GM12864 (cell line): ENCODE measurements at regions not wholly inside any gene's neighbourhood (a gene's known extent, or its start where the extent isn't known, plus 50 kb on each side); places are given as distances from the start of the nearest gene placed in this dataset.

ENCODE experiments used
- DNase-seq: peaks from one replicate; pipeline ENCODE4 v3.0.0-alpha.2; 2011; ENCODE audit warnings: low read depth
- H3K4me3 ChIP-seq: 2 replicates; pipeline ENCODE4 v1.5.1; 2011; ENCODE audit warnings: mild to moderate bottlenecking, low read depth, low read length, control low read depth
- CTCF ChIP-seq: IDR thresholded peaks from 2 replicates; pipeline ENCODE4 v1.5.1; 2011; ENCODE audit warnings: low read depth, mild to moderate bottlenecking, moderate library complexity, low read length, control low read depth, inconsistent platforms; ENCODE audit errors: missing control alignments

GRCh38 chr9:28699632-28700031 is 1126.4 kb upstream of the C9orf72 start:
- H3K4me3 ChIP-seq: no peak overlapping the region
- no peak for DNase-seq
- TF ChIP-seq CTCF: no peak

- DNase-seq: no peak
- H3K4me3 ChIP-seq: no peak overlapping the region
- TF ChIP-seq CTCF: no peak
Observed at GRCh38 chr9:28707616-28708015, 1134.3 kb upstream of the C9orf72 start.

GRCh38 chr9:28714188-28714587 is 1140.9 kb upstream of the C9orf72 start:
- no peak overlapping the region for H3K4me3 ChIP-seq
- DNase-seq: no peak
- no peak for TF ChIP-seq CTCF

- TF ChIP-seq CTCF: no peak
- no peak overlapping the region for H3K4me3 ChIP-seq
- no peak for DNase-seq
Observed at GRCh38 chr9:28718226-28718625, 1144.9 kb upstream of the C9orf72 start.

- no peak overlapping the region for H3K4me3 ChIP-seq
- DNase-seq: no peak
- no peak for TF ChIP-seq CTCF
Observed at GRCh38 chr9:28720746-28721145, 1147.5 kb upstream of the C9orf72 start.

- no peak for TF ChIP-seq CTCF
- no peak overlapping the region for H3K4me3 ChIP-seq
- DNase-seq: no peak
Observed at GRCh38 chr9:28730111-28730510, 1156.8 kb upstream of the C9orf72 start.

GRCh38 chr9:28735738-28736342 is 1162.6 kb upstream of the C9orf72 start:
- TF ChIP-seq CTCF: no peak
- H3K4me3 ChIP-seq: no peak overlapping the region
- DNase-seq: no peak
